HEK293T (cell line): ENCODE measurements at regions not wholly inside any gene's neighbourhood (a gene's known extent, or its start where the extent isn't known, plus 50 kb on each side); places are given as distances from the start of the nearest gene placed in this dataset.

Experiments
- CTCF ChIA-PET: fragments of 350-600 bp; formaldehyde crosslinking; extraction: SDS; loops from one replicate; lab custom pipeline; 2021; ENCODE audit warnings: antibody characterized with exemption, inconsistent platforms; lab: Yijun Ruan, JAX
- POLR2A ChIA-PET: fragments of 350-600 bp; formaldehyde crosslinking; extraction: SDS; loops from one replicate; lab custom pipeline; 2020; ENCODE audit warnings: antibody characterized with exemption, inconsistent platforms; lab: Yijun Ruan, JAX
- DNase-seq: peaks from one replicate; pipeline ENCODE4 v3.0.0; 2012; ENCODE audit warnings: mixed read lengths; ENCODE audit errors: extremely low spot score
- ARNT ChIP-seq: fragments of 450-650 bp; IDR thresholded peaks from 2 replicates; pipeline ENCODE4 v1.6.1; 2017; ENCODE audit warnings: mild to moderate bottlenecking
- BHLHE40 ChIP-seq: fragments of 450-650 bp; IDR thresholded peaks from 2 replicates; pipeline ENCODE4 v1.6.1; 2016; ENCODE audit warnings: mild to moderate bottlenecking, moderate library complexity, borderline replicate concordance
- CTBP1 ChIP-seq: fragments of 450-650 bp; IDR thresholded peaks from 2 replicates; pipeline ENCODE4 v1.6.1; 2016; ENCODE audit warnings: borderline replicate concordance
- ELF4 ChIP-seq: fragments of 450-650 bp; IDR thresholded peaks from 2 replicates; pipeline ENCODE4 v1.6.1; 2017; ENCODE audit warnings: antibody characterized with exemption
- FOXA1 ChIP-seq: fragments of 450-650 bp; IDR thresholded peaks from 2 replicates; pipeline ENCODE4 v1.6.1; 2016; ENCODE audit warnings: mild to moderate bottlenecking
- FOXK2 ChIP-seq: fragments of 450-650 bp; IDR thresholded peaks from 2 replicates; pipeline ENCODE4 v1.6.1; 2016; ENCODE audit warnings: mild to moderate bottlenecking
- FOXM1 ChIP-seq: fragments of 450-650 bp; IDR thresholded peaks from 2 replicates; pipeline ENCODE4 v1.6.1; 2017; ENCODE audit warnings: mild to moderate bottlenecking, borderline replicate concordance
- HDGF ChIP-seq: fragments of 450-650 bp; IDR thresholded peaks from 2 replicates; pipeline ENCODE4 v1.6.1; 2017; ENCODE audit warnings: antibody characterized with exemption, borderline replicate concordance
- L3MBTL2 ChIP-seq: fragments of 450-650 bp; conservative IDR thresholded peaks from 2 replicates; pipeline ENCODE4 v1.6.1; 2016; ENCODE audit warnings: mild to moderate bottlenecking
- LEF1 ChIP-seq: fragments of 450-650 bp; IDR thresholded peaks from 2 replicates; pipeline ENCODE4 v1.6.1; 2017; ENCODE audit warnings: mild to moderate bottlenecking, borderline replicate concordance
- NFRKB ChIP-seq: fragments of 450-650 bp; IDR thresholded peaks from 2 replicates; pipeline ENCODE4 v1.6.1; 2016; ENCODE audit warnings: mild to moderate bottlenecking, moderate library complexity
- PKNOX1 ChIP-seq: fragments of 450-650 bp; IDR thresholded peaks from 2 replicates; pipeline ENCODE4 v1.6.1; 2016
- SP1 ChIP-seq: fragments of 450-650 bp; IDR thresholded peaks from 2 replicates; pipeline ENCODE4 v1.6.1; 2017
- SUZ12 ChIP-seq: fragments of 450-650 bp; IDR thresholded peaks from 2 replicates; pipeline ENCODE4 v1.6.1; 2016; ENCODE audit warnings: mild to moderate bottlenecking
- TARDBP ChIP-seq: fragments of 450-650 bp; IDR thresholded peaks from 2 replicates; pipeline ENCODE4 v1.6.1; 2016
- ZNF384 ChIP-seq: fragments of 450-650 bp; IDR thresholded peaks from 2 replicates; pipeline ENCODE4 v1.6.1; 2016

- no peak for TF ChIP-seq ARNT
- TF ChIP-seq L3MBTL2: no peak
- no peak for TF ChIP-seq NFRKB
- TF ChIP-seq TARDBP: no peak
- no peak for TF ChIP-seq LEF1
- ChIA-PET CTCF (interaction anchor here (0.7 kb wide), 1 partner anchor 1352 kb away, joined by 3 read pairs; no protein-coding TSS in a partner anchor), POLR2A (no interaction called here)
- DNase-seq: no peak
Measured at GRCh38 chr18:73235491-73235890, 367.7 kb upstream of the NETO1 start.

DNA sequence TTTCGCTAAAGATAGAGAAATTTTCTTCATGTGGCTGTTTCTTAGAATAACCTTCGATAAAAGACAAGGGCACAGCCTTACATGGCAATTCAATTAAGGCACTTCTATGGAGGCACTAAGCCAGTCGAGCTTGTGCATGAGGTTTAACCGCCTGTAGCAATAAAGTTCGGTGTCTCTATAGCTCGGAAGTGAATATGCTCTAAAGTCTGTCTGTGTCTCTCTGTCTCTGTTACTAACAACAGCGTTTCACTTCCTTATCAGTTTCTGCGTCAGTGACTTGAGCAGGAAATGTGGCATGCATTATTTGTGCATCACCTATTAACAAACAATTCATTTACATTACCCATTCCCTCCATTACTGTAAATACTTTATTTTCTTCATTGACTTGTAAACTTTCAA lies 365.1 kb upstream of the NETO1 start:
- DNase-seq: no peak
- CTCF ChIA-PET: no interaction called here
- POLR2A ChIA-PET: no interaction called here
- no peak for TF ChIP-seq FOXK2

GRCh38 chr18:73220663-73221062 lies 352.9 kb upstream of the NETO1 start:
- ChIA-PET POLR2A (no interaction called here), CTCF (no interaction called here)
- TF ChIP-seq FOXM1 (no peak), SUZ12 (no peak), FOXA1 (no peak), L3MBTL2 (no peak), SP1 (no peak), CTBP1 (no peak), ARNT (no peak), PKNOX1 (no peak), FOXK2 (no peak), ELF4 (no peak), TARDBP (no peak), LEF1 (no peak), NFRKB (no peak), ZNF384 (no peak), BHLHE40 (no peak), HDGF (no peak)
- DNase-seq: no peak

- TF ChIP-seq TARDBP: no peak
- TF ChIP-seq FOXK2: no peak
- TF ChIP-seq SP1: no peak
- TF ChIP-seq NFRKB: no peak
- no peak for TF ChIP-seq ELF4
- no peak for TF ChIP-seq HDGF
- ChIA-PET CTCF (no interaction called here), POLR2A (no interaction called here)
- DNase-seq: no peak
Measured at GRCh38 chr18:73218293-73218692, 350.5 kb upstream of the NETO1 start.

GRCh38 chr18:73214970-73215369 lies 347.2 kb upstream of the NETO1 start:
- TF ChIP-seq LEF1 (no peak), PKNOX1 (no peak), CTBP1 (no peak), FOXM1 (no peak), HDGF (no peak), FOXA1 (no peak), TARDBP (no peak), BHLHE40 (no peak), L3MBTL2 (no peak), ELF4 (no peak), SP1 (no peak), ZNF384 (no peak), SUZ12 (no peak), ARNT (no peak), NFRKB (no peak), FOXK2 (no peak)
- POLR2A ChIA-PET: no interaction called here
- CTCF ChIA-PET: no interaction called here
- no peak for DNase-seq

DNA sequence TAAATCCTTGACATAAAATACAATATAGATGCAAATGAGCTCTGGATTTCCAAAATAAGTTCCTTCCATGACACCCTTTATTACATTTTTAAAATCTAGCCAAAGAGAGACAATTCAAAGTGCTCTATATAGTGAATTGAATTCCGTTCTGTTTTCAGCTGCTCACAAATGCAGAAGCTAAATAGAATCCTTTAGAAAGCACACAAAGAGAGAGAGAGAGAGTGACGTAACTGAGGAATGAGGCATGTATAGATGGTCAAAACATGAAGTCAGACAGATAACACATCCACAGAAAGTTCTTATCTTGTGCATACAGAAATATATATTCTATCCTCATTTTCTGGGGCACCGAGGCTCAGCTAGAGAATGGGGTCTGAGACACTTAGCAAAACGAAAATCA lies 344.7 kb upstream of the NETO1 start:
- ChIA-PET POLR2A (no interaction called here), CTCF (no interaction called here)
- TF ChIP-seq BHLHE40 (no peak), FOXK2 (no peak), CTBP1 (no peak), FOXA1 (no peak)
- DNase-seq: no peak

DNA sequence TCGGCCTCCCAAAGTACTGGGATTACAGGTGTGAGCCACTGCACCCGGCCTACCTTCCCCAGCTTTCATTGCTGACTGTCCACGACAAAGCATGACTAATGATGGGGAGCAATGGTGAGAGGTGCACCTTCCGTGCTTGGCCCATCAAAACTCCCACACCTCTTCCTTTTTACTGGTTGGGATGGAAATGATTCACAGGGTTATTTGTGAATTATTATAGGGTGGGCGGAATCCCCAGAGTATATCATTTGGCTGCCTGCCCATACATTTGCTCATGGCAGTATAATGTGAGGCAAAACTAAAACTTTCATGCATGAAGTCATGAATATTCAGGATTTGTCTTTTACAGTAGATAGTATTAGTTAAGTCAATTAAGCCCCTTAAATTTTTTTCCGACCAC lies 334.2 kb upstream of the NETO1 start:
- ChIA-PET POLR2A (no interaction called here), CTCF (no interaction called here)
- TF ChIP-seq NFRKB (no peak), CTBP1 (no peak), ARNT (no peak), FOXA1 (no peak), LEF1 (no peak), ELF4 (no peak), SP1 (no peak), SUZ12 (no peak), L3MBTL2 (no peak), PKNOX1 (no peak)
- DNase-seq: no peak
